K562 (cell line): ENCODE measurements at regions not wholly inside any gene's neighbourhood (a gene's known extent, or its start where the extent isn't known, plus 50 kb on each side); places are given as distances from the start of the nearest gene placed in this dataset.

Source experiments
- ARNT ChIP-seq, 2 experiments: fragments of 450-650 bp; IDR thresholded peaks; 2 replicates each; pipeline ENCODE4 v1.6.1; 2016; ENCODE audit warnings: mild to moderate bottlenecking in 1 of 2
- BDP1 ChIP-seq: IDR thresholded peaks from 3 replicates; pipeline ENCODE4 v1.6.1; 2011; ENCODE audit not compliant: insufficient read length, insufficient read depth
- CEBPZ ChIP-seq: fragments of 150-350 bp; IDR thresholded peaks from 2 replicates; pipeline ENCODE4 v1.6.1; 2014; ENCODE audit warnings: low read depth, mild to moderate bottlenecking, low read length, borderline replicate concordance
- CREB1 ChIP-seq, 2 experiments: sonication (generic) in 1 of 2; formaldehyde crosslinking in 1 of 2; IDR thresholded peaks; 2 replicates each; pipeline versions ENCODE4 v1.6.1 to v1.8.0; 2012 to 2022; ENCODE audit warnings: inconsistent platforms in 1 of 2, mild to moderate bottlenecking in 1 of 2, missing genetic modification reagents in 1 of 2, moderate library complexity in 1 of 2
- GATA2 ChIP-seq: sonication (generic); formaldehyde crosslinking; IDR thresholded peaks from 2 replicates; pipeline ENCODE4 v1.4.0; 2020; ENCODE audit warnings: mild to moderate bottlenecking, missing genetic modification reagents
- REST ChIP-seq, 2 experiments: fragments of 450-650 bp; formaldehyde crosslinking in 1 of 2; IDR thresholded peaks; 2 replicates each; pipeline versions ENCODE4 v1.4.0 to v1.6.1; 2014 to 2020; ENCODE audit warnings: mild to moderate bottlenecking in 2 of 2, borderline replicate concordance in 1 of 2, low read depth in 1 of 2
- THAP7 ChIP-seq: fragments of 250-450 bp; sonication (Bioruptor Pico); IDR thresholded peaks from 2 replicates; pipeline ENCODE4 v1.5.0; 2021
- ZBTB33 ChIP-seq: sonication (generic); formaldehyde crosslinking; IDR thresholded peaks from 2 replicates; pipeline ENCODE4 v1.8.1; 2023; ENCODE audit warnings: mild to moderate bottlenecking, missing genetic modification reagents
- ZNF586 ChIP-seq: fragments of 450-650 bp; formaldehyde crosslinking; conservative IDR thresholded peaks from 2 replicates; pipeline ENCODE4 v1.4.0; 2020; ENCODE audit warnings: mild to moderate bottlenecking, moderate library complexity
- ZNF778 ChIP-seq: fragments of 450-650 bp; formaldehyde crosslinking; IDR thresholded peaks from 2 replicates; pipeline ENCODE4 v1.4.0; 2020; ENCODE audit warnings: mild to moderate bottlenecking, moderate library complexity
- ZNF830 ChIP-seq: fragments of 250-450 bp; sonication (Bioruptor Pico); IDR thresholded peaks from 2 replicates; pipeline ENCODE4 v1.5.0; 2021; ENCODE audit warnings: mild to moderate bottlenecking

- TF ChIP-seq ARNT (IDR thresholded peaks at IDR 0.05) (no peak), BDP1 (no peak), GATA2 (CRISPR knock-in tag) (no peak), THAP7 (CRISPR knock-in tag) (no peak), CREB1 (IDR thresholded peaks at IDR 0.05) (no peak), CREB1 (CRISPR knock-in tag; IDR thresholded peaks at IDR 0.05) (no peak), REST (IDR thresholded peaks at IDR 0.05; ENCODE audit: borderline replicate concordance) (no peak), REST (CRISPR knock-in tag; IDR thresholded peaks at IDR 0.05; ENCODE audit: low read depth) (no peak), ZNF586 (CRISPR knock-in tag) (no peak), CEBPZ (no peak), ZNF778 (CRISPR knock-in tag) (no peak), ZNF830 (CRISPR knock-in tag) (no peak), ZBTB33 (CRISPR knock-in tag) (no peak)
Measured at GRCh38 chr5:124877501-124878146, 131.2 kb upstream of the ZNF608 start.
